HG03045 (cell line): ENCODE measurements at regions not wholly inside any gene's neighbourhood (a gene's known extent, or its start where the extent isn't known, plus 50 kb on each side); places are given as distances from the start of the nearest gene placed in this dataset.
"Not testable (repeated sequence)": the region's sequence is repeated elsewhere in the genome, so short reads cannot be mapped to it uniquely, and the experiment has no call there.

ENCODE experiments used
- ATAC-seq: cut with Tn5 transposase; IDR thresholded peaks from one replicate; pipeline ENCODE4 v1.9.1; 2021; ENCODE audit warnings: mild to moderate bottlenecking, moderate library complexity; ENCODE audit not compliant: unreplicated experiment

DNA sequence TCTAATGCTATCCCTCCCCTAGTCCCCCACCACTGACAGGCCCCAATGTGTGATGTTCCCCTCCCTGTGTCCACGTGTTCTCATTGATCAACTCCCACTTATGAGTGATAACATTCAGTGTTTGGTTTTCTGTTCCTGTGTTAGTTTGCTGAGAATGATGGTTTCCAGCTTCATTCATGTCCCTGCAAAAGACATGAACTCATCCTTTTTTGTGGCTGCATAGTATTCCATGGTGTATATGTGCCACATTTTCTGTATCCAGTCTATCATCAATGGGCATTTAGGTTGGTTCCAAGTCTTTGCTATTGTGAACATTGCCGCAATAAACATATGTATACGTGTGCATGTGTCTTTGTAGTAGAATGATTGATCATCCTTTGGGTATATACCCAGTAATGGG lies 153.1 kb downstream of the OR13H1 start:
- ATAC-seq = not testable (repeated sequence)

DNA sequence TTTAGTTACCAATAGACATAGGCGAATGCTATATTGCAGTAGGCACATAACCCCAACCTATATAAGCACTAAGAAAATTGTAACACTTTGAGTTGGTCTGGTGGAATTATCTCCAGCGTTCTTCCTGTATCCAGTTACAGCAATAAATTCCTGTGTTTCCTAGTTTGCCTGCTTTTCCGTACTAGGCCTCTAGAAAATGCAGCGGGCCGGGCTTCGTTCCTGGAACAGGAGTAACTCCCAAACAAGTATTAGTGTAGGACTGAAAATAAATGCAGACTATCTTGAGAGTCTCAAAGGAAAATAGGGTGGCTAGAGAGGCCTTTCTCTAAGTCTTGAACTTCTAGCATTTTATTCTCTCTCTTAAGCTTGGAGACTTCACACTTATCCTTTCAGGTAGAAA lies 159.8 kb downstream of the OR13H1 start:
- no peak for ATAC-seq

DNA sequence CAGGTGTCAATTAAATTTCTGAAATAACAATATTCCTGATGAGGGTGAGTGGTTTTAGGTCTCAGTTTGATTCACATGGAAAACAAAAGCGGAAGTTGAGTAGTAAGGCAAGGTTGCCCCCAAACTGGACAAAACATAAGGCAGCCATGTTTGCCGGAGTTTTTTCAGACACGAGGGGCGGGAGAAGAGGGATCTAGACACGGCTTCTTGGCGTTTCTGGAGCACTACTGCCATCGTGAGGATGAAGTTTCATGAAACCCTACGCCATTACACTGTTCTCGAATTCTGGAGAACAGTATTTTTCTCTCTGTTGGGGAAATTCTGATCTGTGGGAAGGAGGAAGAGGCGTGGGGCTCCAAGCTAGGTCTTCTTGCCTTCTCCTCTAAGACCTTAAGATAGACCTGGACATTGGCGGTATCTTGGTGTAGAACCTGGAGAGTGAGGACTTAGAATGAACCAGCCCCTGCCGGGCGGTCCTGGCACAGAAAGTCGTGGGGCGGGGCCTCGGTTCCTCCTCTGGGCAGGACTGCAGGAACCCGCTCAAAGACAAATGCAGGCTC lies 160.3 kb downstream of the OR13H1 start:
- no peak for ATAC-seq

DNA sequence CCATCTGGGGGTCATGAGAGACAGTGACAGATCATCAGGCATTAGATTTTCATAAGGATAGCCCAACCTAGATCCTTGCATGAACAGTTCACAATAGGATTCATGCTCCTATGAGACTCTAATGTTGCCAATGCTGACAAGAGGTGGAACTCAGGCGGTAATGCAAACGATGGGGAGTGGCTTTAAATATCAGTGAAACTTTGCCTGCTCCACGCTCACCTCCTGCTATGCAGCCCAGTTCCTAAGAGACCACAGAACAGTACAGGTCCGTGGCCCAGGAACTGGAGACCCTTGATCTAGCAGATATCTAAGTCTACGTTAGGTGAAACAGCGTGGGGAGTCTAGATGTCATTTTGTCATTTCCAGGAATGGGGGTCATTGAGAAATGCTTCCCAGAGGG lies 165.7 kb downstream of the OR13H1 start:
- no peak for ATAC-seq

DNA sequence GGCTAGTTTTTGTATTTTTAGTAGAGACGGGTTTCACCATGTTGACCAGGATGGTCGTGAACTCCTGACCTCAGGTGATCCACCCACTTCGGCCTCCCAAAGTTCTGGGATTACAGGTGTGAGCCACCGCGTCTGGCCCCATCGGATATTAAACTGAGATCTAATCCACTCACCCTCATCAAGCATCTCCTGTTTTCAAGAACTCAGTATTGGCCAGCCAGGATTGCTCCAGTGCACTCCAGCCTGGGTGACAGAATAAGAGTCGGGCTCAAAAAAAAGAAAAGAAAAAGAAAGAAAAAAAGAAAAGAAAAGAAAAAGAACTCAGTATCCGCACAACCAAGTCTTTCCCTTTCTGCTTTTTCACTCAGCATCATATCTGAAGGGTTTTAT lies 167.6 kb downstream of the OR13H1 start:
- no peak for ATAC-seq

DNA sequence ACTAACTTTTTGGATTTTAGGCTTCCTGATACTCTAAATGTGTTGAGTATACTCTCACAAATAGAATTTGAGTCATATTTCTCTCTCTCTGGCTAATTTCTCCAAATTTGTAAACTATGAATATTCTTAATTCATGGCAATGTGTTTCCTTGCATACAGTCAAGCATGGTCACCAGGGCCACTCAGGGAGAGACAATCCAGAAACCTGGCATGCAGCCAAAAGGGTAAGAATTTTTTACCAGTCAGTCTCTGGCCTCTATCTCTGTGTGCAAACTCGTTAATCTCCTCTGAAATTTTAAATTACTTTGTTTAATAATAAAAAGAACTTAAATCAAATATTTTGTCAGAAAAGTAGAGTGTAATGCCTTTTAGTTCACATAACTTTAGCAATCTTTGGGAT lies 179.8 kb downstream of the OR13H1 start:
- ATAC-seq = no peak

DNA sequence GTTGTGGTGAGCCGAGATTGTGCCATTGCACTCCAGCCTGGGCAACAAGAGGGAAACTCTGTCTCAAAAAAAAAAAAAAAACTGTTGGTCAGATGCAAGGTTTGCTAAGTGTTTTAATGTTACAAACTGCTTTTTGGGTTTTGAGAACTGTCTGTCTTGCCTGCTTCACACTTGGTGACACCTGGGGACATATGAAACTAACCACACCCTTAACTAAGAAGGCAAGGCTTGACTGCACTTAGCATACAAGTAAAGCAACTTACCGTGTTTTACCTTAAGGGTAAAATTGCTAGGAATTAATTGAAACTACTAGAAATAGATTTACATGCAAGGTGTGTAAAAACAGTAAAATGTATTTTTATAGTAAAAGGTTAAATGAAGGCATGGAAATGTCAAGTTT lies 180.4 kb downstream of the OR13H1 start:
- ATAC-seq = no peak

DNA sequence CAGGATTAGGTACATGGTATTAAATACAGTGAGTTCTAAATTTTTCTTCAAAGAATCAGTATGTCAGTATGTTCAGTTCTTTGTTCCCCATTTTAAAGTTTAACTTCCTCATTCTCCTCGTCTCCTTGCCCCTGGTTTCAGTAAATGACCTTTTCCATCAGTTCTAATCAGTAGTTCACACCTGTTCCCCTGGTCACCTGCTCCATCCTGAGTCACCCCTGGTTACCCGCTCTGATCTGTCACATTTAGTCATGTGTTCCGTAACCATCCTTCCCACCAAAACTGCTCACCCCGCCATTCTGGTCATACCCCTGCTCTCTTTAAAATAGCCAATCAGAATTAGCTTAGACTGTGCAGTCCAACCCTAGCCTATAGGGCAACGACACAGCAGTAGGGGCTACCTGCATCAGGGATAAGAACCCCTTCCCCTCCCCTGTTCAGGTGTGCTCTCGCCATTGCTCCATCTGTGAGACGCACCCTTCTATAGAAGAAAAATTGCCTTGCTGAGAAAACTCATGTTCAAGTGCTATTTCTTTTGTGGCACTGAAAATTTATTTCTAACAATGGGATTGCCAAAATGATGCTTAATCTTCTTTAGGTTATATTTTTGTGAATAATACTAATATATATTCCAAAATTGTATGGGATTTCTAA lies 181.3 kb downstream of the OR13H1 start:
- no peak for ATAC-seq

DNA sequence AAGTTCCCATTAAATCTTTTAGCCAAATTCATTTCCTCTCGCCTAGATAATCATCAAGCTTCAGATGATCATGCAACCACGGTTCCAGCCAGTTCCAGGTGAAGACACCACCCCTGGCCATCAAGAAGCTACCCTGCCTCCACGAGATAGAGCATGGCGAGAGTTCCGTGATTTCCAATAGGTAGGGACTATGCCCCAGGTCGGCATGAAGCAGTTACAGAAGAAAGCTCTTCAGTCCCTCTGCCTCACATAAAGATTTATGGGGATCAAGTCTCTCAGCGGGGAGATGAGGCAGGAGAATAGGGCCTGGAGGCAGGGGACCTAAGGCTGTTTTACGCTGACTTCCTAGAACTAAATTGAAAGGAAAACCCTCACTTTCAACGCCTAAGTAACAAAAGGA lies 183.9 kb downstream of the OR13H1 start:
- no peak for ATAC-seq

DNA sequence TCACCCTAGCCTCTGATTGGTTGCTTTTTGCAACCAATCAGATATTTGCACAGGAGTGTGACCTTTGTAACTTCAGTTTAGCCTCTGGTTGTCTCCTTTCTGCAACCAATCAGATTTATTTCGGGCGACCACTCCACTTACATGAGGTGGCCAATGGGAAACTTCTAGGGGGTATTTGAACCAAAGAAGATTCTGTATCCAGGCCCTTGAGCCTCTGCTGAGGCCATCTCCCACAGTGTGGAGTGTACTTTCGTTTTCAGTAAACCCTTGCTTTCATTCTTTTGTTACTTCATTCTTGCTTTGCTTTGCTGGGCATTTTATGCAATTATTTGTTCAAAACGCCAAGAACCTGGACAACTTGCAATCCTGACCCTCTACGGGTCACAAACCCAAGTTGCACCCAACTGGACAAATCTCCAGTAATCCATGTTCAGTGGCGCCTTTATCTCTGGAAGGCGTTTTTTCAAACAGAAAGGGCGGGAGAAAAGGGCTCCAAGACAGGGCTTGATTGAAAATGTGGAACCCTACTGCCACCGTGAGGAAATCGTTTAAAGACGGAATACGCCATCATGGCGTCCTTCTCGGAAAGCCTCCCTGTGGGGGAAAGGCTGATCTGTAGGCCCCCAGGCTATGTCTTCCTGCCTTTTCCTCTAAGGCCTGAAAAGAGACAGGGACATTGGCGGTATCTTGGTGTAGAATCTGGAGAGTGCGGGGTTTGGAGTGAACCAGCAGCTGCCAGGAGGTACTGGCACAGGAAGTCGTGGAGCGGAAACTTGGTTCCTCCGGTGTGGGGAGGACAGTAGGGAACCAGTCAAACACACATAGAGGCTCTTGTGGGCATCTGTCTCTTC lies 184.6 kb downstream of the OR13H1 start:
- ATAC-seq = no peak

DNA sequence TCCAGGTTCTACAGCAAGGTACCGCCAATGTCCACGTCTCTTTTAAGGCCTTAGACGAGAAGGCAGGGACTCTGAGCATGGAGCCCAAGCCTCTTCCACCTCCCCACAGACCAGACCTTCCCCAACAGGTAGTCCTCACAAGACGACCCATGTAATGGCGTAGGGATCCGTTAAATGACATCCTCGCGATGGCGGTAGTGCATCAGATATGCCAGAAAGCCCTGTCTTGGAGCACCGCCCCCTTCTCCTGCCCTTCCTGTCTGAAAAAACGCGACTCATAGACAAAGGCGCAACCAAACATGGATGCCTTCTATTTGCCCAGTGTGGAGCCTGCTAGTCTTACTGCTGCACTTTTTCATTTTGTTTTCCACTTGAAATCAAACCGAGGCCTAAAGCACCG lies 185.4 kb downstream of the OR13H1 start:
- ATAC-seq = no peak

DNA sequence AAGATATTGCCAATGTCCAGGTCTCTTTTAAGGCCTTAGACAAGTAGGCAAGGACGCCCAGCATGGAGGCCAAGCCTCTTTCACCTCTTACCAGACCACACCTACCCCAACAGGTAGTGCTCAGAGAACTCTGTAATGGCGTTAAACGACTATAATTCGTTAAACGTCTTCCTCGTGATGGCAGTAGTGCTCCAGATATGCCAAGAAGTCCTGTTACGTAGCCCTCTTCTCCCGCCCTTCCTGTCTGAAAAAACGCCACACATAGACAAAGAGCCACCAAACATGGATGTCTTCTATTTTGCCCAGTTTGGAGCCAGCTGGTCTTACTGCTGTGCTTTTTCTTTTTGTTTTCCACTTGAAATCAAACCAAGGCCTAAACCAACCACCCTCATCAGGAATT lies 190.7 kb downstream of the OR13H1 start:
- no peak for ATAC-seq

DNA sequence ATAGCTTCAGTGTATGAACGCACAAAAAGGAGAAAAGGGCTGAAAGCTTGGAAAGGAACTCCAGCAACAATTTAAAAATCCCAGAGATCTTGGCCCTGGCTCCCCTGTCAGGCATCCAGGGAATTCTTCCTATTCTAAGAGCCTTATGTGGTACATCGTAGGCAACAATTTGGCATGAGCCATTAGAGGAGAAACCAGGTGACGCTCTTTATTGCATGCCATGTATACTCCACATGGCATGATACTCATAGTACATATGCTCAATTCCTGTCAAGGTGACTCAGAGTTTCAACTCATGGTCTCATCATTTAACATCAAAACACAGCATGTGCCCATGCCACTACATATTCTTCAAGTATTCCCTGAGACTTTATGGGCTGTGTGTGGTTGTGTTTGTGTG lies 191.3 kb downstream of the OR13H1 start:
- no peak for ATAC-seq

DNA sequence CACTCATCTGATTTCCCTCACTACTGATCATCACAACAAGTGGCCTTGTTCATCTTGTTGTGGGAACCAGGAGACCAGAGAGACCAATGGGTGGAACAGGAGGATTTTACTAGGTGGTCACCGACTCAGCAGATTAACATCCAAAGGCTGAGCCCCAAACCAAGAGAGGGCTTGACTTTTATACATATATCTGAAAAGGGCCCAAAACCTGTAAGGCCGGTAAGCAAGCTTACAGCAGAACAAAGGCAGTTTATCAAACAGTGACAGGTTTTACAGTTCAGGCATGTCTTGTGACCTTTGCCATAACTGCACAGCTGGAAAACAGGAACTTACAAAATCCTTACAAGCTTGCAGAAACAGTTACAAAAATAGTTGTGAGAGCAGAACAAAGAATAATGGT lies 195.9 kb downstream of the OR13H1 start:
- ATAC-seq = no peak

DNA sequence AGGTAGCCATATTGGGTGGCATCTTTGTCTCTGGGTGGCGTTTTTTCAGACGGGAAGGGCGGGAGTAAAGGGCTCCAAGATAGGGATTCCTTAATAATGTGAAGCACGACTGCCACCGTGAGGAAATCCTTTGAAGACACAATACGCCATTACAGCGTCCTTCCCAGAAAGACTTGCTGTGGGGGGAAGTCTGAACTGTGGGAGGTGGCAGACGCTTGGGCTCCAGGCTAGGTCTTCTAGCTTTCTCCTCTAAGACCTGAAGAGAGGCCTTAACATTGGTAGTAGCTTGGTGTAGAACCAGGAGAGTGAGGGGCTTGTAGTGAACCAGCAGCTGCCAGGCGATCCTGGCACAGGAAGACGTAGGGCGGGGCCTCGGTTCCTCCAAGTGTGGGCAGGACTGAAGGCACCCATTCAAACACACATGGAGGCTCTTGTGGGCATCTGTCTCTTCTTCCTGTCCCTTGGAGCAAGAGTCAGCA lies 197.3 kb downstream of the OR13H1 start:
- no peak for ATAC-seq

DNA sequence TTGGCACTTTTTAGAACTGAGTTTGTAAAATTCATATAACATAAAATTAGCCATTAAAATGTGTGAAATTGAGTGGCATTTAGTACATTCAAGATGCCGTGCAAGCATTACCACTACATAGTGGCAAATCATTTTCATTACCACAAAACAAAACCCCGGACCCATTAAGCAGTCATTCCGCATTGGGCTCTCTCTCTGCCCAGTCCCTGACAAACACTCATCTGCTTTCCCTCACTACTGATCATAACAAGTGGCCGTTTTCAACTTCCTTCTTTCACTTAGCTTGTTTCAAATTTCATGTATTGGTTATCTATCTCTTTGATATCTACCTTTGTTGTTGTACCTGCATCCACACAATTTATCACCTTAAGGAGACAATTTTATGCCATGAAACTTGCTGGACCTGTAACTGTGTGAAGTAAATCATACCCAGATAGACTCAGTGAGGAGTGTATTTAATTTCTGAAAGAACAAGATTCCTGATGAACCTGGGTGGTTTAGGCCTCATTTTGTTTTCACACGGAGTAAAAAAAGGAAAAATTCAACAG lies 202.1 kb downstream of the OR13H1 start:
- no peak for ATAC-seq

DNA sequence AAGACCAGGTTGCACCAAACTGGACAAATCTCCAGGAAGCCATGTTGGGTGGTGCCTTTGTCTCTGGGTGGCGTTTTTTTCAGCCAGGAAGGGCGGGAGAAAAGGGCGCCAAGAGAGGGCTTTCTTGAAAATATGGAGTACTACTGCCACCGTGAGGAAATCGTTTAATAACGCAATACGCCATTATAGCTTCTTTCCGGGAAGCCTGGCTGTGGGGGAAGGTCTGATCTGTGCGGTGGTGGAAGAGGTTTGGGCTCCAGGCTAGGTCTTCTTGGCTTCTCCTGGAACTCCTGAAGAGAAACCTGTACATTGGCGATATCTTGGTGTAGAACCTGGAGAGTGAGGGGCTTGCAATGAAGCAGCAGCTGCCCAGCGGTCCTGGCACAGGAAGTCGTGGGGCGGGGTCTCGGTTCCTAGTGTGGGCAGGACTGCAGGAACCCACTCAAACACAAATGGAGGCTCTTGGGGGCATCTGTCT lies 202.7 kb downstream of the OR13H1 start:
- no peak for ATAC-seq

DNA sequence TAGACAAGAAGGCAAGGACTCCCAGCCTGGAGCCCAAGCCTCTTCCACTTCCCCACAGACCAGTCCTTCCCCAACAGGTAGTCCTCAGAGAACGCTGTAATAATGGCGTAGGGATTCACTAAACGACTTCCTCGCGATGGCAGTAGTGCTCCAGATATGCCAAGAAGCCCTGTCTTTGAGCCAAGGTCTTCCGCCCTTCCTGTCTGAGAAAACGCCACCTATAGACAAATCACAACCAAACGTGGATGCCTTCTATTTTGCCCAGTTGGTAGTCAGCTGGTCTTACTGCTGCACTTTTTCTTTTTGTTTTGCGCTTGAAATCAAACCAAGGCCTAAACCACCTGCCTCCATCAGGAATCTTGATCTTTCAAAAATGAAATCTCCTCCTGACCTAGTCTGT lies 203.3 kb downstream of the OR13H1 start:
- ATAC-seq = no peak

DNA sequence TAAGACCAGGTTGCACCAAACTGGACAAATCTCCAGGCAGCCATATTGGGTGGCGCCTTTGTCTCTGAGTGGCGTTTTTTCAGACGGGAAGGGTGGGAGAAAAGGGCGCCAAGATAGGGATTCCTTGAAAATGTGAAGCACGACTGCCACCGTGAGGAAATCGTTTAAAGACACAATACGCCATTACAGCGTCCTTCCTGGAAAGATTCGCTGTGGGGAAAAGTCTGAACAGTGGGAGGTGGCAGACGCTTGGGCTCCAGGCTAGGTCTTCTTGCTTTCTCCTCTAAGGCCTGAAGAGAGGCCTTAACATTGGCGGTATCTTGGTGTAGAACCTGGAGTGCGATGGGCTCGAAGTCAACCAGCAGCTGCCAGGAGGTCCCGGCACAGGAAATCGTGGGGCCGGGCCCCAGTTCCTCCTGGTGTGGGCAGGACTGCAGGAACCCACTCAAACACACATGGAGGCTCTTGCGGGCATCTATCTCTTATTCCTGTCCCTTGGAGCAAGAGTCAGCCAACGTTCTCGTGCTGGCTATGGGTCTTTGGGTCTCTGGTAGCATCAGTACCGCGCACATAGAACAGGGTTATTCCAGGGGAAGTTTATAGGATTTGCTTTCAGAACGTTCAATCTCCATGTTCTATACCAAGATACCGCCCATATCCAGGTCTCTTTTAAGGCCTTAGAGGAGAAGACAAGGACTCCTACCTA lies 208.8 kb downstream of the OR13H1 start:
- ATAC-seq = no peak

DNA sequence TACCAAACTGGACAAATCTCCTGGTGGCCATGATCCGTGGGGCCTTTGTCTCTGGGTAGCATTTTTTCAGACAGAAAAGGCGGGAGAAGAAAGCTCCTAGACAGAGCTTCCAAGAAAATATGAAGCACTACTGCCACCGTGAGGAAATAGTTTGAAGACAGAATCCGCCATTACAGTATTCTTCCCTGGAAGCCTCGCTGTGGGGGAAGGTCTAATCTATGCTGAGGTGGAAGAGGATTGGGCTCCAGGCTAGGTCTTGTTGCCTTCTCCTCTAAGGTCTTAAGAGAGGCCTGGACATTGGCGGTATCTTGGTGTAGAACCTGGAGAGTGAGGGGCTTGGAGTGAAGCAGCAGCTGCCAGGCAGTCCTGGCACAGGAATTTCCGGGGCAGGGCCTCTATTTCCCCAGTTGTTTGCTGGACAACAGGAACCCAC lies 218.9 kb downstream of the OR13H1 start:
- ATAC-seq = no peak

DNA sequence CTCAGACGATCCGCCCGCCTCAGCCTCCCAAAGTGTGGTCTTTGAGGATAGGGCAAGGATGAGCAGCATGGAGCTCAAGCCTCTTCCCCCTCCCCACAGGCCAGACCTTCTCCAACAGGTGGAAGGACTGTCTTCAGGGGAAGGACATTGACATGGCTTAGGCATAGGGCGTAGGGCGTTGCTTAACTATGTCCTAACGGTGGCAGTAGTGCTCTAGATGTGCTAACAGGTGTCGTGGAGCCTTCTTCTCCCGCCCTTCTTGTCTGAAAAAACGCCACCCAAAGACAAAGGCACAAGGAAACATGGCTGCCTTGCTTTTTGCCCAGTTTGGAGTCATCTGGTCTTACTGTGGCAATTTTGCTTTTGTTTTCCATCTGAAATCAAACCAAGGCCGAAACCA lies 219.8 kb downstream of the OR13H1 start:
- no peak for ATAC-seq
